ENCODE measurements at regions not wholly inside any gene's neighbourhood (a gene's known extent, or its start where the extent isn't known, plus 50 kb on each side); places are given as distances from the start of the nearest gene placed in this dataset.
"Not testable (repeated sequence)": the region's sequence is repeated elsewhere in the genome, so short reads cannot be mapped to it uniquely, and the experiment has no call there.

DNA sequence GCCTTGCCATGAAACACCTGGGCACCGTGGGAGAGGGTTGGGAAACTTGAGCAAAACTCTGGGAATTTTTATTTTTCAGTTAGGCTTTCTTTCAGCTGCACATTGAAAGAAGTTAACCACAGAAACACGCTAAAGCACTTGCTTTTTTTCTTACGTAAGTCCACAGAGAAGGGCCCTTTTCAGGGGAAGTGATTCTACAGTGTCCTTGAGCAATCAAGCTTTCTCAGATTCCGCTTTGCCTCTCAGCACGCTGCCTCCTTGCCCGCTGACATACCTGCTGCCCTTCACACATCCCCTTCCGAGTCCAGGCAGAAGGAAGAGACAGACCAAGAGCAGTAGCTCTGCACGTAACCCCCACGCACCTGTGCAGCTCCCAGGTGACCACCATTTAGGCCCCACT, 135.5 kb upstream of the MYT1L start:
- DNase-seq (ENCODE audit: low read depth) = no peak
- TF ChIP-seq CTCF (conservative IDR thresholded peaks at IDR 0.05; ENCODE audit: low read depth, low read length) = no peak
- no peak overlapping the region for H3K4me3 ChIP-seq (ENCODE audit: low read depth, low read length)

DNA sequence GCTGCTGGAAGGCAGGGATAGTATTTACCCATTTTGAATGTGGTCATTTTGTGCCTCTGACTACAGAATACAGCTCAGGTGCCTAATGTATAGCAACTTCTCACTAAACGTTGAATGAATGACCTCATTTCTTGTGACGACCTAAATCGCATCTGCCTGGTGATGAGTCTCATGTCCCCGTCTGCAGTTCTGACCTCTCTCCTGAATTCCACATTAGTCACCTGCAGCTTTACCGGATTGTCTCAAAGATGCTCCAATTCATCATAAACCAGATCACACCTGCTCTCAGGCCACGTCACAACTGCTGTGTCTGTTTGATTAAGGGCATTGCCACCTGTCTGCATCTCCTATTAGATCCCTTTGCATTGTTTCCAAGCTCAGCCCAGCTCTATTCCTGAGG, 133.6 kb upstream of the MYT1L start:
- TF ChIP-seq CTCF (conservative IDR thresholded peaks at IDR 0.05; ENCODE audit: low read depth, low read length) = no peak
- H3K4me3 ChIP-seq (ENCODE audit: low read depth, low read length) = no peak overlapping the region
- no peak for DNase-seq (ENCODE audit: low read depth)

DNA sequence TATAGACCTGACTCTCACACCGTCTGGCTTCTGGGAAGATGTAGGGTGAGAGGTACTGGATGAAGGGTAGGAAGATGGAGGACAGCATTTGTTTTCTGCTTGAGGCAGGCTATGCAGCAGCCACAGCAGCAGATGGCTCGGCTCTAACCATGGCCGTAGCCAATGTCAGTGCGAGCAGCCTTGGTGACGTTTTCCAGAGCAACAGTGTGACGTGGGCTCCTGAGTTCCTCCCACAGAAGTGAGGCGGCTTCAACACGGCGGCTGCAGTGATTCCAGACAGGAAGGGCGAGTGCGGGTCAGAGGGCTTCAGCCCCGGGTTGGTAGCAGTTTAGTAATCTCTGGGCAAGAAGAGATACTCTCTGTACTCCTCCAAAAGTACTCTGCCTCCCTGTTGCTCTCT, 133.0 kb upstream of the MYT1L start:
- TF ChIP-seq CTCF (conservative IDR thresholded peaks at IDR 0.05; ENCODE audit: low read depth, low read length) = no peak
- DNase-seq (ENCODE audit: low read depth) = no peak
- H3K4me3 ChIP-seq (ENCODE audit: low read depth, low read length) = no peak overlapping the region

DNA sequence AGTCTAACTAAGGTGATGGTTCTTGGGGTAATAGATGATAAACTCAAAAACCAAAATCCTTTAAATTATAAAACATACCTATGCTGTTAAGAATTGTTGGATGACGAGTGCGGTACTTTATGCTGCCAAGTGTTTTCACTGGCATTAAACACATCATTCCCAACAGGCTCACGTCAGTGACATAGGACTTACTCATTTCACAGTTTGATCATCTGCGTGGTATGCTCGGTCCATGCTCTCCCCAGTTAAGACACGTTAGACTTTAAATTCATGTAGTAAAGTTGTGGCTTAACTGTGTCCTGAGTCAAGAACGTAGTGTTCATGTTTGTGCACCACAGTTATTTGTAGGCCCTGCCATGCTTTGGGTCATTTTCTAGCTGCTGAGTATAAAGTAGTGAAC, 125.6 kb upstream of the MYT1L start:
- no peak for DNase-seq (ENCODE audit: low read depth)
- TF ChIP-seq CTCF (conservative IDR thresholded peaks at IDR 0.05; ENCODE audit: low read depth, low read length) = no peak

DNA sequence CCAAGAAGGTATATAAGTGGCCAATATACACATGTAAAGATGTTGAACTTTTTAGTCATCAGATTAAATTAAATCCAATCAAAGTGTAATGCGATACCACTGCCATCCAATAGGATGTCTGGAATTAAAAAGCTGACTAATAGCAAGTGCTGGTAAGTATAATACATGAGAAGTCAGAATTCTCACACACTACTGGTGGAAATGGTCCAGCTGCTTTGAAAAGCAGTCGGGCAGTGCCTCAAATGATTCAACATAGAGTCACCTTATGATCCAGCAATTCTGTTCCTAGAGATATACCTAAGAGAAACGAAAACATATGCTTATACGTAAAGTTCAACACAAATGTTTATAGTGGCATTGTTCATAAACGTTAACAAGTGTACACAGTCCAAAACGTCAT, 124.1 kb upstream of the MYT1L start:
- no peak overlapping the region for H3K4me3 ChIP-seq (ENCODE audit: low read depth, low read length)
- TF ChIP-seq CTCF (conservative IDR thresholded peaks at IDR 0.05; ENCODE audit: low read depth, low read length) = no peak
- no peak for DNase-seq (ENCODE audit: low read depth)

More for the DNA sequence above, 125.6 kb upstream of the MYT1L start:
- H3K4me3 ChIP-seq (ENCODE audit: low read depth, low read length) = no peak overlapping the region

GRCh38 chr2:2452961-2453360, 121.9 kb upstream of the MYT1L start:
- no peak overlapping the region for H3K4me3 ChIP-seq (ENCODE audit: low read depth, low read length)
- TF ChIP-seq CTCF (conservative IDR thresholded peaks at IDR 0.05; ENCODE audit: low read depth, low read length) = no peak
- DNase-seq (ENCODE audit: low read depth) = no peak

DNA sequence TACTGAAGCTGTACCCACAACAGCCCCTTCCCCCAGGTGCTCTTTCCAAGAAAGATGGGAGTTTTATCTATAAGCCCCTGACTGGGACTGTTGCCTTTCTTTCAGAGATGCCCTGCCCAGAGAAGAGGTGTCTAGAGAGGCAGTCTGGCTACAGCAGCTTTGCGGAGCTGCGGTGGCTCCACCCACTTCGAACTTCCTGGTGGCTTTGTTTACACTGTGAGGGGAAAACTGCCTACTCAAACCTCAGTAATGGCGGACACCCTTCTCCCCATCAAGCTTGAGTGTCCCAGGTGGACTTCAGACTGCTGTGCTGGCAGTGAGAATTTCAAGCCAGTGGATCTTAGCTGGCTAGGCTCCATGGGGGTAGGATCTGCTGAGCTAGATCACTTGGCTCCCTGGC, 120.2 kb upstream of the MYT1L start:
- DNase-seq (ENCODE audit: low read depth); H3K4me3 ChIP-seq (ENCODE audit: low read depth, low read length): not testable (repeated sequence)

DNA sequence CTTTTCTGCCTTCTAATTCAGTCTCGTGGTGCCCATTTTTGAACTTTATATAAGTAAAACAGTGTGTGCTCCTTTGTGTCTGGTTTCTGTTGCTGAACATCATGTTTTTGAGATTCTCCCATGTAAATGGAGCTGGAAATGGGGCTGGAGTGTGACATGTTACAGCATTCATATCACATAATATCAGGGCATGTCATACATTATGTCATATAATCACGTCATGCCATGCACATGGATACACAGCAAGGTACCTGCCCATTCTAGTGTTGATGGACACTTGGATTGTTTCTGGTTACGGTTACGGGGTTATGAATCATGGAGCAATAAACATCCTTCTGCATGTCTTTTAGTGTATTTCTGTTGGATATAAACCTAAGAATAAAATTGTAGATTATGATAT, 117.1 kb upstream of the MYT1L start:
- no peak for TF ChIP-seq CTCF (conservative IDR thresholded peaks at IDR 0.05; ENCODE audit: low read depth, low read length)
- H3K4me3 ChIP-seq (ENCODE audit: low read depth, low read length) = no peak overlapping the region

More for the DNA sequence above, 117.1 kb upstream of the MYT1L start:
- no peak for DNase-seq (ENCODE audit: low read depth)

Measured in choroid plexus epithelial cell (primary cell).